GM12878 (cell line): ENCODE measurements at regions not wholly inside any gene's neighbourhood (a gene's known extent, or its start where the extent isn't known, plus 50 kb on each side); places are given as distances from the start of the nearest gene placed in this dataset.

ENCODE experiments used
- ATAC-seq: fragments of 200-7000 bp; cut with Tn5 transposase; 3 replicates; pipeline ENCODE4 v1.9.1; 2020; ENCODE audit warnings: mild to moderate bottlenecking, moderate library complexity
- BruUV-seq: library from RNA; stranded (reverse); fragments of 400-500 nt; replicated peaks from 2 replicates; lab custom pipeline; 2021; lab: Mats Ljungman, UMichigan
- CTCF ChIA-PET: fragments of 300-600 bp; sonication (Branson Sonifier 250); formaldehyde crosslinking; extraction: SDS; loops from one replicate; lab custom pipeline; 2021; ENCODE audit warnings: inconsistent platforms; lab: Yijun Ruan, JAX
- POLR2A ChIA-PET: fragments of 350-600 bp; formaldehyde crosslinking; extraction: SDS; loops from one replicate; lab custom pipeline; 2021; ENCODE audit warnings: inconsistent platforms; lab: Charles Lee
- RAD21 ChIA-PET: fragments of 300-600 bp; sonication (Branson Sonifier 250); formaldehyde crosslinking; loops from one replicate; lab custom pipeline; 2023; ENCODE audit warnings: antibody characterized with exemption; ENCODE audit not compliant: unreplicated experiment; lab: Charles Lee
- SMC1A ChIA-PET: fragments of 300-600 bp; sonication (Branson Sonifier 250); formaldehyde crosslinking; loops from one replicate; lab custom pipeline; 2023; ENCODE audit not compliant: unreplicated experiment, uncharacterized antibody; lab: Charles Lee
- DNase-seq: peaks from one replicate; pipeline ENCODE4 v3.0.0-alpha.2; 2011; ENCODE audit warnings: low read depth, low spot score
- FAIRE-seq: peaks from 3 replicates; lab custom pipeline; 2011; peaks lifted over from hg19 to GRCh38; lab: Jason Lieb, UNC
- H2AFZ ChIP-seq: 2 replicates; pipeline ENCODE4 v1.6.0; 2011; ENCODE audit warnings: low read depth, low read length, control low read depth; ENCODE audit not compliant: control insufficient read depth
- H3K27ac ChIP-seq: 2 replicates; pipeline ENCODE4 v1.5.1; 2011; ENCODE audit warnings: control low read depth; ENCODE audit not compliant: control insufficient read depth, insufficient read depth
- H3K27me3 ChIP-seq, 2 experiments: replicated peaks in 1 of 2; 2 replicates each; pipeline versions ENCODE4 v1.6.0 to v1.6.1; 2011; ENCODE audit warnings: low read length in 1 of 2; ENCODE audit not compliant: control insufficient read depth in 2 of 2, insufficient read depth in 2 of 2
- H3K36me3 ChIP-seq, 2 experiments: 2 replicates each; pipeline ENCODE4 v1.5.1; 2011; ENCODE audit warnings: low read length in 1 of 2; ENCODE audit not compliant: control insufficient read depth in 2 of 2, insufficient read depth in 2 of 2
- H3K4me1 ChIP-seq: 2 replicates; pipeline ENCODE4 v1.6.1; 2011; ENCODE audit warnings: mild to moderate bottlenecking, low read length, moderate library complexity, mixed read lengths; ENCODE audit not compliant: control insufficient read depth, insufficient read depth
- H3K4me2 ChIP-seq: 2 replicates; pipeline ENCODE4 v1.6.0; 2011; ENCODE audit warnings: control low read depth; ENCODE audit not compliant: control insufficient read depth, insufficient read depth
- H3K4me3 ChIP-seq: fragments of 200-600 bp; sonication (generic); 2 replicates; pipeline ENCODE4 v1.5.1; 2016
- H3K79me2 ChIP-seq: 2 replicates; pipeline ENCODE4 v1.6.0; 2011; ENCODE audit warnings: low read length; ENCODE audit not compliant: control insufficient read depth, insufficient read depth
- H3K9ac ChIP-seq: 2 replicates; pipeline ENCODE4 v1.8.0; 2011; ENCODE audit warnings: low read length, control low read depth, mixed read lengths; ENCODE audit not compliant: control insufficient read depth, insufficient read depth
- H3K9me3 ChIP-seq: replicated peaks from 3 replicates; pipeline ENCODE4 v1.5.1; 2011; ENCODE audit warnings: mild to moderate bottlenecking, low read length; ENCODE audit not compliant: control insufficient read depth, insufficient read depth
- H4K20me1 ChIP-seq: 2 replicates; pipeline ENCODE4 v1.6.0; 2011; ENCODE audit not compliant: control insufficient read depth, insufficient read depth
- CREM ChIP-seq: IDR thresholded peaks from 2 replicates; pipeline ENCODE4 v1.6.1; 2014; ENCODE audit warnings: antibody characterized with exemption, low read depth
- HCFC1 ChIP-seq: fragments of 150-350 bp; IDR thresholded peaks from 2 replicates; pipeline ENCODE4 v1.6.1; 2014; ENCODE audit warnings: low read length
- IRF4 ChIP-seq: IDR thresholded peaks from 2 replicates; pipeline ENCODE4 v1.6.1; 2011; ENCODE audit warnings: low read depth, low read length
- KDM1A ChIP-seq: fragments of 200-600 bp; sonication (generic); IDR thresholded peaks from 2 replicates; pipeline ENCODE4 v1.6.1; 2016; ENCODE audit warnings: borderline replicate concordance
- MTA2 ChIP-seq: fragments of 450-650 bp; IDR thresholded peaks from 2 replicates; pipeline ENCODE4 v1.6.1; 2016; ENCODE audit warnings: low read depth, mild to moderate bottlenecking, moderate library complexity
- NKRF ChIP-seq: fragments of 450-650 bp; conservative IDR thresholded peaks from 2 replicates; pipeline ENCODE4 v1.6.1; 2017; ENCODE audit warnings: mild to moderate bottlenecking, moderate library complexity
- NR2C1 ChIP-seq: fragments of 450-650 bp; IDR thresholded peaks from 2 replicates; pipeline ENCODE4 v1.6.1; 2017; ENCODE audit warnings: antibody characterized with exemption, mild to moderate bottlenecking, moderate library complexity
- PAX5 ChIP-seq: IDR thresholded peaks from 2 replicates; pipeline ENCODE4 v1.6.1; 2011; ENCODE audit warnings: low read depth, low read length, borderline replicate concordance
- SREBF2 ChIP-seq: IDR thresholded peaks from 2 replicates; pipeline ENCODE4 v1.6.1; 2012; ENCODE audit warnings: mild to moderate bottlenecking, low read length
- STAT1 ChIP-seq: fragments of 450-650 bp; conservative IDR thresholded peaks from 2 replicates; pipeline ENCODE4 v1.6.1; 2014; ENCODE audit warnings: antibody characterized with exemption, mild to moderate bottlenecking
- TARDBP ChIP-seq: IDR thresholded peaks from 2 replicates; pipeline ENCODE4 v1.6.1; 2016; ENCODE audit warnings: borderline replicate concordance
- ZBED1 ChIP-seq: IDR thresholded peaks from 2 replicates; pipeline ENCODE4 v1.6.1; 2016; ENCODE audit warnings: borderline replicate concordance
- ZBTB4 ChIP-seq: fragments of 450-650 bp; formaldehyde crosslinking; IDR thresholded peaks from 2 replicates; pipeline ENCODE4 v1.4.0; 2022; ENCODE audit warnings: mild to moderate bottlenecking, moderate library complexity
- ZNF274 ChIP-seq: IDR thresholded peaks from one replicate; pipeline ENCODE4 v1.8.0; 2011; ENCODE audit not compliant: insufficient read length, insufficient read depth
- ZSCAN29 ChIP-seq: fragments of 450-650 bp; IDR thresholded peaks from 2 replicates; pipeline ENCODE4 v1.6.1; 2017; ENCODE audit warnings: mild to moderate bottlenecking, moderate library complexity
- WGBS: methylation state at CpG from one replicate; pipeline ENCODE4 v1.1.6; 2016; ENCODE audit warnings: low lambda C conversion rate; ENCODE audit not compliant: insufficient replicate concordance, insufficient coverage; ENCODE audit errors: missing lambda C conversion rate; 5-methylcytosine and 5-hydroxymethylcytosine counted together
- in situ Hi-C: fragments of 300-500 bp; cut with MboI; formaldehyde crosslinking; loops from 9 replicates; pipeline ENCODE4 v1.14.3; 2018; ENCODE audit warnings: mixed read lengths
- intact Hi-C: fragments of 100-400 bp; cut with micrococcal nuclease; formaldehyde crosslinking; loops from one replicate; pipeline ENCODE4 v1.14.2; 2022; ENCODE audit not compliant: unreplicated experiment

- ChIA-PET RAD21 (no interaction called here), POLR2A (no interaction called here), SMC1A (no interaction called here), CTCF (interaction anchor here (1.1 kb wide), 1 partner anchor 15 kb away, joined by 3 read pairs; no protein-coding TSS in a partner anchor)
- H3K27me3 ChIP-seq, result no peaks in the 10 kb centered on the region
- no peak overlapping the region for H3K27ac ChIP-seq
- TF ChIP-seq MTA2, result no peak
- TF ChIP-seq ZSCAN29, result no peak
- TF ChIP-seq ZNF274, result no peak
- TF ChIP-seq NKRF, result no peak
- TF ChIP-seq IRF4, result no peak
- no peak for TF ChIP-seq PAX5
- WGBS, result 25% methylated on average over 1 of the region's 1 CpG
- H3K9ac ChIP-seq, result no peak overlapping the region
- no peaks in the 10 kb centered on the region for H3K36me3 ChIP-seq
- no peak overlapping the region for H3K4me3 ChIP-seq
- no peak overlapping the region for H3K4me2 ChIP-seq
- FAIRE-seq (no peak), DNase-seq (no peak), ATAC-seq (no peak)
- no peak overlapping the region for H2AFZ ChIP-seq
- no peaks in the 10 kb centered on the region for H3K9me3 ChIP-seq
- in situ Hi-C loops, result no loop called here
- H4K20me1 ChIP-seq, result no peaks in the 10 kb centered on the region
- no TSS peak for BruUV-seq
- intact Hi-C loops, result no loop called here
- no peaks in the 10 kb centered on the region for H3K79me2 ChIP-seq
- no peaks in the 10 kb centered on the region for H3K4me1 ChIP-seq
These were observed 99.0 kb upstream of the PHF14 start for GRCh38 chr7:10874666-10875065.

- Histone ChIP-seq H4K20me1 (no peaks in the 10 kb centered on the region), H3K4me3 (no peak overlapping the region), H3K79me2 (no peaks in the 10 kb centered on the region), H3K4me2 (no peak overlapping the region), H3K27ac (no peak overlapping the region), H3K27me3 (no peaks in the 10 kb centered on the region), H3K36me3 (no peaks in the 10 kb centered on the region), H2AFZ (no peak overlapping the region), H3K9me3 (no peaks in the 10 kb centered on the region), H3K9ac (no peak overlapping the region), H3K4me1 (no peaks in the 10 kb centered on the region)
- no peak for FAIRE-seq
- ChIA-PET RAD21 (no interaction called here), CTCF (interaction anchor here (1.1 kb wide), 1 partner anchor 15 kb away, joined by 3 read pairs; no protein-coding TSS in a partner anchor), POLR2A (no interaction called here), SMC1A (no interaction called here)
- no peak for DNase-seq
- in situ Hi-C loops, result no loop called here
- 10% methylated on average over 2 of the region's 2 CpGs for WGBS
- ATAC-seq, result no peak
- intact Hi-C loops, result no loop called here
- no TSS peak for BruUV-seq
- TF ChIP-seq CREM, result no peak
- no peak for TF ChIP-seq KDM1A
- no peak for TF ChIP-seq ZBED1
- no peak for TF ChIP-seq SREBF2
- no peak for TF ChIP-seq HCFC1
- no peak for TF ChIP-seq STAT1
- no peak for TF ChIP-seq NR2C1
- TF ChIP-seq TARDBP, result no peak
- no peak for TF ChIP-seq ZBTB4 (CRISPR knock-in tag)
These were observed 98.6 kb upstream of the PHF14 start for GRCh38 chr7:10875080-10875479.
